ENCODE measurements at regions not wholly inside any gene's neighbourhood (a gene's known extent, or its start where the extent isn't known, plus 50 kb on each side); places are given as distances from the start of the nearest gene placed in this dataset.

GRCh38 chr5:3392306-3392939, 203.2 kb upstream of the IRX1 start:
- no peaks in the 10 kb centered on the region for H3K9me3 ChIP-seq (ENCODE audit: insufficient read depth in 2 of 2, low read depth in 1 of 2, low read length in 1 of 2)
- H4K5ac ChIP-seq (ENCODE audit: insufficient read length, low read depth, low read length) = no peak overlapping the region
- H3K23me2 ChIP-seq (ENCODE audit: low read depth, low read length) = no peaks in the 10 kb centered on the region
- H3K4ac ChIP-seq (replicated peaks; ENCODE audit: insufficient read length, low read depth, low read length) = no peak overlapping the region
- no peak overlapping the region for H2AFZ ChIP-seq (ENCODE audit: low read length)
- no peak overlapping the region for H3K23ac ChIP-seq (ENCODE audit: insufficient read length)
- H2BK120ac ChIP-seq (replicated peaks; ENCODE audit: low read depth, low read length) = no peak overlapping the region
- H3K4me1 ChIP-seq (replicated peaks in 1 of 4; ENCODE audit: control insufficient read depth in 3 of 4, insufficient read depth in 4 of 4, low read length in 3 of 4) = peaks cover 0 to 14% (median 8%) of the 10 kb centered on the region in 4 experiments; a peak in 5 of 7 replicates
- no peak overlapping the region for H3K56ac ChIP-seq (replicated peaks; ENCODE audit: insufficient read length, low read depth, low read length)
- H3K4me3 ChIP-seq (ENCODE audit: extremely low read depth in 1 of 4, insufficient read depth in 2 of 4, low read depth in 3 of 4, low read length in 4 of 4) = no peak overlapping the region
- H2BK15ac ChIP-seq (ENCODE audit: low read length) = no peak overlapping the region
- ChIA-PET CTCF (ENCODE audit: partially characterized antibody) (interaction anchor here (0.9 kb wide), 1 partner anchor 25 kb away, joined by 3 read pairs; no protein-coding TSS in a partner anchor), POLR2A (ENCODE audit: partially characterized antibody) (no interaction called here)
- WGBS, 2 experiments (ENCODE audit: extremely low coverage in 1 of 2, insufficient coverage in 1 of 2, insufficient read length in 1 of 2, insufficient replicate concordance in 2 of 2, low coverage in 1 of 2, low lambda C conversion rate in 2 of 2, missing lambda C conversion rate in 1 of 2) = 94% methylated on average over 3 of the region's 6 CpGs; no CpG with 5 or more reads in 1 of the 2 experiments
- no peak overlapping the region for H3K9ac ChIP-seq (replicated peaks in 1 of 4; ENCODE audit: extremely low read depth in 1 of 4, low read depth in 3 of 4, low read length in 3 of 4)
- no peak for DNase-seq (ENCODE audit: low read depth in 1 of 2, low spot score in 2 of 2)
- no peaks in the 10 kb centered on the region for H3K36me3 ChIP-seq (ENCODE audit: control insufficient read depth in 2 of 4, insufficient read depth in 4 of 4, low read length in 3 of 4)
- no peaks in the 10 kb centered on the region for H4K20me1 ChIP-seq (replicated peaks in 1 of 2; ENCODE audit: control insufficient read depth in 1 of 2, insufficient read depth in 2 of 2, low read length in 2 of 2)
- H3K4me2 ChIP-seq (ENCODE audit: insufficient read depth in 1 of 2, low read depth in 2 of 2, low read length in 2 of 2) = no peak overlapping the region
- no peak overlapping the region for H2BK20ac ChIP-seq (ENCODE audit: low read length)
- H3K27me3 ChIP-seq (replicated peaks in 1 of 4; ENCODE audit: control insufficient read depth in 3 of 4, extremely low read depth in 1 of 4, insufficient read depth in 3 of 4, low read length in 3 of 4) = no peaks in the 10 kb centered on the region
- H4K8ac ChIP-seq (ENCODE audit: extremely low read depth, insufficient read depth, low read length) = no peak overlapping the region
- H3K18ac ChIP-seq (ENCODE audit: extremely low read depth, low read length) = no peak overlapping the region
- H2BK12ac ChIP-seq (ENCODE audit: low read depth, low read length) = no peak overlapping the region
- no peak for FAIRE-seq
- H3K27ac ChIP-seq (ENCODE audit: low read depth, low read length) = no peak overlapping the region
- H3K14ac ChIP-seq (ENCODE audit: insufficient read length) = no peak overlapping the region
- no peak overlapping the region for H4K91ac ChIP-seq (replicated peaks; ENCODE audit: insufficient read length, low read length)
- no peaks in the 10 kb centered on the region for H3K79me2 ChIP-seq (ENCODE audit: control insufficient read depth in 1 of 2, insufficient read depth in 2 of 2, low read length in 2 of 2)
- H2BK5ac ChIP-seq (ENCODE audit: low read depth, low read length) = no peak overlapping the region
- H2AK5ac ChIP-seq (ENCODE audit: low read depth, low read length) = no peak overlapping the region
- H3K79me1 ChIP-seq (ENCODE audit: low read depth, low read length) = no peaks in the 10 kb centered on the region
- TF ChIP-seq, protein P1, sequence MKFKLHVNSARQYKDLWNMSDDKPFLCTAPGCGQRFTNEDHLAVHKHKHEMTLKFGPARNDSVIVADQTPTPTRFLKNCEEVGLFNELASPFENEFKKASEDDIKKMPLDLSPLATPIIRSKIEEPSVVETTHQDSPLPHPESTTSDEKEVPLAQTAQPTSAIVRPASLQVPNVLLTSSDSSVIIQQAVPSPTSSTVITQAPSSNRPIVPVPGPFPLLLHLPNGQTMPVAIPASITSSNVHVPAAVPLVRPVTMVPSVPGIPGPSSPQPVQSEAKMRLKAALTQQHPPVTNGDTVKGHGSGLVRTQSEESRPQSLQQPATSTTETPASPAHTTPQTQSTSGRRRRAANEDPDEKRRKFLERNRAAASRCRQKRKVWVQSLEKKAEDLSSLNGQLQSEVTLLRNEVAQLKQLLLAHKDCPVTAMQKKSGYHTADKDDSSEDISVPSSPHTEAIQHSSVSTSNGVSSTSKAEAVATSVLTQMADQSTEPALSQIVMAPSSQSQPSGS (IDR thresholded peaks at IDR 0.05; ENCODE audit: low read length) = no peak
- no peak for TF ChIP-seq GTF2F1 (IDR thresholded peaks at IDR 0.05; ENCODE audit: borderline replicate concordance, low read depth, low read length)
- no peak for TF ChIP-seq POLR2AphosphoS5 (IDR thresholded peaks at IDR 0.05; ENCODE audit: low read depth, low read length)
- no peak for TF ChIP-seq ASH2L (IDR thresholded peaks at IDR 0.05; ENCODE audit: low read length)
- no peak for TF ChIP-seq RAD21 (IDR thresholded peaks at IDR 0.05 in 1 of 2, conservative IDR thresholded peaks at IDR 0.05 in 1 of 2; ENCODE audit: low read depth in 2 of 2, low read length in 2 of 2)
- TF ChIP-seq TAF1 (IDR thresholded peaks at IDR 0.05; ENCODE audit: low read depth, low read length) = no peak
- no peak for TF ChIP-seq RFX5 (IDR thresholded peaks at IDR 0.05; ENCODE audit: borderline replicate concordance, low read depth, low read length)
- no peak for TF ChIP-seq YY1 (IDR thresholded peaks at IDR 0.05; ENCODE audit: low read depth, low read length)
- no peak for TF ChIP-seq HDAC2 (IDR thresholded peaks at IDR 0.05; ENCODE audit: borderline replicate concordance in 1 of 2, low read depth in 2 of 2, low read length in 2 of 2)
- no peak for TF ChIP-seq E2F6 (IDR thresholded peaks at IDR 0.05)
- TF ChIP-seq TCF12 (IDR thresholded peaks at IDR 0.05; ENCODE audit: low read depth, low read length) = no peak
